ENCODE measurements at regions not wholly inside any gene's neighbourhood (a gene's known extent, or its start where the extent isn't known, plus 50 kb on each side); places are given as distances from the start of the nearest gene placed in this dataset.

DNA sequence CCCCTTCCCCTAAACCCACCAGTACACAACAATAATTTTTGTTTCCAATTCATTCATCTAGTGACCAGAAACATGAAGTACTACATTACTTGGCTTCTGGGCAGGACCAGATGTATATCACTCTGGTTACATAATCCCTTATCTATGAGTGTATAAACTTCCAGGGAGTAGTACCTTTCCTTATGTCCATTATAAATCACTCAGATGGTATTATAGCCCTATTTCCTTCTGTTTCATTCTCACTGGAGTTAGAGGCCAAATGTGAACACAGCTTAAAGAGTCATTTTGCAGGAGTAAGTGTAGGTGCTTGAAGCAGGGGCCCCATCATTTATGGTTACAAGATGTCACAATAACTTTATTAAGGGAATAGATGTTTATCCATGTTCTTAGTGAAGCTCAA lies 894.4 kb upstream of the NXPH2 start:
- TF ChIP-seq ETV5 (CRISPR knock-in tag; IDR thresholded peaks at IDR 0.05; ENCODE audit: low read depth) (no peak), CBFB (CRISPR knock-in tag; IDR thresholded peaks at IDR 0.05) (no peak), ZFX (CRISPR knock-in tag; IDR thresholded peaks at IDR 0.05) (no peak), MYC (IDR thresholded peaks at IDR 0.05; ENCODE audit: low read depth, low read length) (no peak), MYC (CRISPR knock-in tag; IDR thresholded peaks at IDR 0.05; ENCODE audit: borderline replicate concordance, low read depth) (no peak), NCOA1 (IDR thresholded peaks at IDR 0.05; ENCODE audit: low read depth) (no peak), GATA2 (CRISPR knock-in tag; IDR thresholded peaks at IDR 0.05) (no peak), KAT7 (CRISPR knock-in tag; IDR thresholded peaks at IDR 0.05; ENCODE audit: borderline replicate concordance) (no peak), RAD21 (CRISPR knock-in tag; conservative IDR thresholded peaks at IDR 0.05 in 1 of 2, IDR thresholded peaks at IDR 0.05 in 1 of 2) (no peak), RBM39 (optimal IDR thresholded peaks at IDR 0.05; ENCODE audit: low read depth, low read length) (no peak), JUNB (CRISPR knock-in tag; conservative IDR thresholded peaks at IDR 0.05) (no peak), POLR2A (conservative IDR thresholded peaks at IDR 0.05) (no peak)
- TF ChIP-seq, protein P1, sequence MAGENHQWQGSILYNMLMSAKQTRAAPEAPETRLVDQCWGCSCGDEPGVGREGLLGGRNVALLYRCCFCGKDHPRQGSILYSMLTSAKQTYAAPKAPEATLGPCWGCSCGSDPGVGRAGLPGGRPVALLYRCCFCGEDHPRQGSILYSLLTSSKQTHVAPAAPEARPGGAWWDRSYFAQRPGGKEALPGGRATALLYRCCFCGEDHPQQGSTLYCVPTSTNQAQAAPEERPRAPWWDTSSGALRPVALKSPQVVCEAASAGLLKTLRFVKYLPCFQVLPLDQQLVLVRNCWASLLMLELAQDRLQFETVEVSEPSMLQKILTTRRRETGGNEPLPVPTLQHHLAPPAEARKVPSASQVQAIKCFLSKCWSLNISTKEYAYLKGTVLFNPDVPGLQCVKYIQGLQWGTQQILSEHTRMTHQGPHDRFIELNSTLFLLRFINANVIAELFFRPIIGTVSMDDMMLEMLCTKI (IDR thresholded peaks at IDR 0.05; ENCODE audit: partially characterized antibody) = no peak
- TF ChIP-seq, protein P2, sequence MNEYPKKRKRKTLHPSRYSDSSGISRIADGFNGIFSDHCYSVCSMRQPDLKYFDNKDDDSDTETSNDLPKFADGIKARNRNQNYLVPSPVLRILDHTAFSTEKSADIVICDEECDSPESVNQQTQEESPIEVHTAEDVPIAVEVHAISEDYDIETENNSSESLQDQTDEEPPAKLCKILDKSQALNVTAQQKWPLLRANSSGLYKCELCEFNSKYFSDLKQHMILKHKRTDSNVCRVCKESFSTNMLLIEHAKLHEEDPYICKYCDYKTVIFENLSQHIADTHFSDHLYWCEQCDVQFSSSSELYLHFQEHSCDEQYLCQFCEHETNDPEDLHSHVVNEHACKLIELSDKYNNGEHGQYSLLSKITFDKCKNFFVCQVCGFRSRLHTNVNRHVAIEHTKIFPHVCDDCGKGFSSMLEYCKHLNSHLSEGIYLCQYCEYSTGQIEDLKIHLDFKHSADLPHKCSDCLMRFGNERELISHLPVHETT (CRISPR knock-in tag; conservative IDR thresholded peaks at IDR 0.05 in 1 of 2, IDR thresholded peaks at IDR 0.05 in 1 of 2) = no peak
